NCI-H748 (cell line): ENCODE measurements at regions not wholly inside any gene's neighbourhood (a gene's known extent, or its start where the extent isn't known, plus 50 kb on each side); places are given as distances from the start of the nearest gene placed in this dataset.

Experiments
- DNase-seq: peaks from one replicate; lab custom pipeline; 2025; ENCODE audit not compliant: unreplicated experiment; lab: John Stamatoyannopoulos, UW

DNA sequence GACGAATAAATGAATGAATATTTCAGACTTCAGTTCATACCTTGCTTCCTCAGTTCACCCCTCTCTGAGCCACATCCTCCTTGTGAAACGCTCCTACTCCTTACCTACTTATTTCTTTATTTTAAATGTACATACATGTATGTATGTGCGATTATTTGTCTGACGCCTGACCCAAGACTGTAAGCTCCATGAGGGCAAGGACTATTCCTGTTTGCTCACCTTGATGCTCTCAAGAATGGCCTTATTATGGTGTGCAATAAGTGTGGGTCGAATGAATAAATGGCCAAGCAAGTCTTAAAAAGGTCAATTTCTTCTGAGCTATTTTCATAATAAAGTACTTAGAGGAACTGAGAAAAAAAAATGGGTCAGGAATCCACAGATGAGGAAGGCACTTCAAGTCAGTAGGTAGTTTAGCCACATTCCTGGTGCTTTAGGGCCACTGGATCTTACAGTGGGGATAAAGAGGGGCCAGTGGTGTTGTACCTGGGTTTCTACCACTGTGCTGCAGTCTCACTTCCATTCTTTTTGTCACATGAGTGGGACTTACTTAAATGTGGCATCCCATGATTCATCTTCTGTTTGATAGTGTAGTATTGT is 74.7 kb downstream of the SDC1 start:
- no peak for DNase-seq

DNA sequence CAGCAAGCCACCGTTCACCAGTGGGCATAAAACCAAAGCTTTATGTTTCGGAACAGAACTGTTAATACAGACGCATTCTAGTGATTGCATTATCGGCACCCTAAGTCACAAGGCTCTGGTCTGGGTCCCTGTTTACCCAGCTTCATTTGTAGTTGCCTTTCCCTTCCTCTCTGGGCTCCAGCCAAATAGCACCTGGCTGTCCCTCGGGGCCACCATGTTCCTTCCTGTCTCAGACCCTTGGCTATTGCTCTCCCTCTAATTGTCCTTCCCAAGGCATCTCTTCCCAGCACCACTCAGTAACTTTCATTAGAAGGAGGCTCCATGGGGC is 75.3 kb downstream of the SDC1 start:
- no peak for DNase-seq

DNA sequence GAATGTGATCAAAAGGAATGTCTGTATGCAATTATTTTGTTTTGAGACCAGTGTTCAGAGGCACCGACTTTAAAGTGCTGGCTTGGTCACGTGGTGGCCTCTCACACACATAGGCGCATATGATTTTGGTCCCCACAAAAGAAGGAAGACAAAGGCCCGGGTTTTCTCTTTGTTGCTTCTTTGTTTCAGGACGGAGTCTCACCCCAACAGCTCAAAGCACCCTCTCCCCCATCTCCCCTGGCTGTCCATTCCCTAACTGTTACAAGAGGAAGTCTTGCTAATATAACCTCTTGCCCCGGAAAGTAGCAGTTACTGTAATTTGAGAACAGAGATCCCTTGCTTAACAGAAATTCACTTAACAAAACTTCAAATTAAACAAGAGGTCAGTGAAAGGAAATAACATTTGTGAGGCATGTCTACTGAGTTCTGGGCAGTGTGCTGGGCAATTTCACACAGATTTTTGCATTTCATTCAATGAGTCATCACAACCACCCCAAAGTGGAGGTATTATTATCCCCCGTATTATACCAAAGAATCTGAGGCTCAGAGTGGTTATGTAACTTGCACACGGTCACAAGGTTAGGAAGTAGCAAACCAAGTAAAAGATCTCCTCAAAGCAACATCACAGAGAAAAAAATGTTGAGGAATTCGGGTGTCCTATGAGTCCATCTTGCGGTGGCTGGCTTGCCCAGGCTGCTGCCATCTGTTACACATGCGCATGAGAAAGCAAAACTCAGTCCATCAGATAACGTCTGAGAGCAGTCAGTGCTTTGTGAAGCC is 75.8 kb downstream of the SDC1 start:
- no peak for DNase-seq

DNA sequence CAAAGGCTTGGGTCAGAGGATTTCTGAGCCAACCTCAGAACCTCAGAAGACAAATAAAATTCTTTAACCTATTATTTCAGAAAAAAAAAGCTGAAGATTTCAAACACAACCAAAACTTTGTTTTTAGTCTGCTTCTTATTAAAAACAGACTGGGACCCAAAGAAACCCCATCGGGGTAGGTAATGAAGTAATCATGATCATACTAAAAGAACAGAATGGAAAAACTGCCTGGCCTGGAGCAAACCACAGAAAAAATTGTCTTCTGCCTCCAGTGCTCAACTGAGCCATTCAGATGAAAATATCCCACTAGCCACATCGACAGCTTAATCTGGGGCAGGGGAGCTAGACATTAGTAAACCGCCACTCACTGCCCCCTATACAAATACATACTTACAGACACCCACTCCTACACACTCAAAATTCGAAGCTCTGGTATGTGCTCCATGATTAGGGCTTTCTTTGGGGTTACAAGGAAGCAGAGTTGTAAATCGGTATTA is 76.5 kb downstream of the SDC1 start:
- no peak for DNase-seq

DNA sequence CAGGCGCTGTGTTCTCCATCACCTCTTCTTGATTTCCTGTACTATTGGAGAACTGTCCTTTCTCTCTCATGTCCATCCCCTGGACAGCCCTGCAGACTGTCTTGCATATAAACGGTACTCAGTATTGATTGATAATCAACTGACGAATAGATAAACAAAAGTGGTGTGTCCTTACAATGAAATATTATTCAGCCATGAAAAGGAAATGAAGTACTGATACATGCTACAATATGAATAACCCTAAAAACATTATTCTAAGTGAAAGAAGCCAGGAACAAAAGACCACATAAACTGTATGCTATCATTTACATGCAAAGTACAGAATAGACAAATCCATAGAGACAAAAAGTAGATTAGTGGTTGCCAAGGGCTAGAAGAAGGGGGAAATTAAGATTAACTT is 77.6 kb downstream of the SDC1 start:
- no peak for DNase-seq

DNA sequence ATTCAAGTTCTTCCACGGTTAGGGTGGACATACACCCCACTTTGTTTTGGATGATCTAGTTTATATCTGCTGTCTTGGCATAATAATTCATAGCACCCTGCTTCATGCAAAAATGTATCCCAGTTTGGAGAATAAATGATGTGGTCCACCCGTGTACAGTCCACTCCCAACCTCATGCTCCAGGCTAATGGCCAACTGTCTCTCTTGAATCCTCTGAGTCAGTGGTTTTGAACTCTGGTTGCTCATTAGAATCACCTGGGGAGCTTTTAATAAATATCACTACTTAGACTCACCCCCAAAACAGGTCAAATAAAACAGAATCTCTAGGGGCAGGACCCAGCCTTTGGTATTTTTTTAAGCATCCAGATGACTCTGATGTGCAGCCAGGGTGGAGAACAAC is 78.5 kb downstream of the SDC1 start:
- no peak for DNase-seq

DNA sequence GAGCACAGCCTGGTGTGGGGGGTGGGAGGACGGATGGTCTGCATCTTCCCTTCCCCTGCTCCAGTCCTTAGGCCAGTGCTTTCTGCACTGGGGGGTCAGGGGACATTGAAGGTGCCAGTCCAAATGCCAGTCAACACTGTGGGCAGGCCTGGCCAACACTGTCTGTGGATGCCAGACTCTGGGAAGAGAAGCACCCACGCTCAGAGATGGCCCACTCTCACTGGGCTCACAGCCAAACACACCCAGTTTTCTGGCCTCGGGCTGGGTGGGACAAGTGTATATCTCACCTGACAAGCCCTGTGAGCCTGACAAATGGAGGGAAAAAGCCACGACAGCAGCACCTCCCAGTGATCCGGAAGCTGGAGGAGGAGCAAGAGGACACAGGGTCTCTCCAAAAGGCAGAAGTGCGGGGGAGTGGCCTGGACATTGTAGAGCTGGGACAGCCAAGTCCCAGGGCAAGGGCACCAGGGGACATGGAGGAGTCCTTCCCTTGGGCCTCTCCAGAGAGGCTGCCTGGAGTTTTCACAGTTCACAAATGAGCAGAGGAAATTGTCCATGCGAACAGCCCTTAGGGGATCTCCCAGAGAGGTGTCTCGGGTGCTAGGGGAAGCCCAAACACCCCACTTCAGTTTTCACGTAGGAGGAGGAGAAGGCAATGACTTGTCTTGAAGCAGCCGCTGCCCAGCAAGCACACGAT is 79.3 kb downstream of the SDC1 start:
- DNase-seq = no peak

DNA sequence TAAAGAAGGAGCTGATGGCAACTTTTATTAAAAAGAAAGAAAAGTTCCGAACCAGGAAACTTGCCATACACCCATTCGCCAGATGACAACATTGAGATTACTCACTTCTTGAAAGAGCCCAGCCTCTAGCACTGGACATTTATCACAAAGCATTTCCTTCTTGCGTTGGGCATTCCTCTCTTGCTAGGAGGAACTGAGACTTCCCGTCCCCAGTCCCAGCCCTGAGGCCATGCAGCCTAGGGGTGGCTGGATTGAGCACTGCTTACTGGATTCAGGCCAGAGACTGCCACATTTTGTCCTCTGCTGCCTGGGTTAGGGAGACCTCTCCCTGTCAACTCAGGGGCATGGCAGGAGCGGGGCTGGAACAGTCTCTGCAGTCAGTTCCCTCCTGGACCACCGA is 80.1 kb downstream of the SDC1 start:
- DNase-seq = no peak

DNA sequence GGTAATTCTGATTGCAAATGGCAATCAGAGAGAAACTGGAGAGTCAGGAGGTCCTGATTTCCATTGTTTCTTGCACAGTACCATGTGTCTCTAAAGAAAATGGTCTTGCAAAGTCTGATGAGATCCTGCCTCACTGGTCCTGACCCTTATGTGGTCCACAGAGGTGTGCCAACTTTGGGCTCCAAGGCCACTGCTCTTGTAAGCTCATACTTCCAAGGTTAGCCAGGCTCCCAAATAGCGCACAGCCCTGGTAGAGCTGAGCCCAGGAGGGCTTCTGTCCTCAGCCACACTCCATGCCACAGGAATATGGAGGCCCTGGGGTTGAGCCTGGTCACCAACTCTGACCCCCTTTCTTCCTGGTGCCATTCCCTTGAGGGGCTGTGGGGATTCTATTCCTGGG is 80.7 kb downstream of the SDC1 start:
- no peak for DNase-seq

DNA sequence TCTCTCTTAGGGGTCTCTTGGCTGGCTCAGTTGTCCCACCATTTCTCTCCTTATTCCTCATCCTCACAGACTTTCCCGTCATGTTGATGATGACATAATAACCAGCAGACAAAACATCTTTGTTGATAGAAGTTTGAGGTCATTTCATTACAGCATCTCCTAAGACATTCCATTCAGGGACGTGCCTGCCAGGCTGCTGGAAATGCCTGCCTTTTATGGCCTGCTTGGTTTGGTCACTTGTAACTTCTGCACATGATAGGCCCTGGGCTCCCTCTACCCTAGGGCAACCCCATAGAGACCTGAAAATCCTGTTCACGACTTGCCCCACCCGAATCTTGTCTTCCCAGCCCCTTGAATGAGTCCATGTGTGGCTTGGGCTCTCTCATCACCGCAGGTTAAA is 81.7 kb downstream of the SDC1 start:
- DNase-seq = no peak

DNA sequence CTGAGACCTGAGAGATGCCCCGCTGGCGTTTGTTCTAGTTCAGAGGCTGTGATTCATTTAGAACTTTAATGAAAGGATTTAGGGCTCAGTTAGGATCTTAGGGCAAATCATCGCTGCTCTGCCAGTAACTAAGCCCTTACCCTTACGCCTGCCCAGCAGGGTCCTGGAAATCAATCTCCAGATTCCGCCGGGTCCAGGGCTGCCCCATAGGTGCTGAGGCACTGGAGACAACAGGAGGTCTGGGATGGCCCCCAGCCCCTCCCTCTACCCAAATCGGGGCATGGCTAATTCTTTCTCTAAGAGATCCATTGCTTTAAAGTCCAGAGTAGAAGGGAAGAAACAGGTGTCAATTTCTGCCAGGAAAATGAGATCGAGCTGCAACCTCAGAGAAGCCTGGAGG is 83.1 kb downstream of the SDC1 start:
- DNase-seq = no peak

DNA sequence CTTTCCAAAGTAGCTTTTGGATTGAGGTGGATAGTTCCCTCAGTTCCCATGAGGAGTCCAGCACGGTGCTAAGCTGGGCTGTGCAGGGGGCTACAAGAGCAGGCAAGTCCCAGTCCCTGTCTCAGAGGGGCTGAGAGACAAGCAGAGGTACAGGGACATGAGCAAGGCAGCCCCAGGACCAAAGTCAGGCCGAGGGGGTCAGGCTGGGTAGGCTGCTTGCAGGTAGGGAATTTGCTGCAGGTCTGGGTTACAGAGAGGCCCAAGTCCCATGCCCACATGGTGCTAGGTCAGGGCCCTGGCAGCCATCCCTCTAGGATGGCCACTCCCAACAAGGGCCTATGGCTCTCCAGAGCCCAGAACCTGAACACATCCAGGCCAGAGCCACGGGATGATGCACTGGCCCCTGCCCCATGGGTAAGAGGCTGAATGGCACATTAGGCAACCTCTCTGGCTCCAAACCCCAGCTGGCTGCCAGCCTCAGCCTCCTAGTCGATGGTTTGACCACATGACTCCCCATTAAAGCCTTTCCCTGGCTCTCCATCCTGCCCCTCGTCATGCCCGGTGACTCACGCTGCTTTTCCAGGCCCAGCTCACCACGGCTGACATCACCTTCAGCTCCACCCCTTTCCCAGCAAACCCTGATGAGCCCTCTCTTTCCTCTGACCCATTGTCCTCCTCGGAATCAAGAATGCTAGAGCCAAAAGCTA is 83.7 kb downstream of the SDC1 start:
- DNase-seq = no peak

DNA sequence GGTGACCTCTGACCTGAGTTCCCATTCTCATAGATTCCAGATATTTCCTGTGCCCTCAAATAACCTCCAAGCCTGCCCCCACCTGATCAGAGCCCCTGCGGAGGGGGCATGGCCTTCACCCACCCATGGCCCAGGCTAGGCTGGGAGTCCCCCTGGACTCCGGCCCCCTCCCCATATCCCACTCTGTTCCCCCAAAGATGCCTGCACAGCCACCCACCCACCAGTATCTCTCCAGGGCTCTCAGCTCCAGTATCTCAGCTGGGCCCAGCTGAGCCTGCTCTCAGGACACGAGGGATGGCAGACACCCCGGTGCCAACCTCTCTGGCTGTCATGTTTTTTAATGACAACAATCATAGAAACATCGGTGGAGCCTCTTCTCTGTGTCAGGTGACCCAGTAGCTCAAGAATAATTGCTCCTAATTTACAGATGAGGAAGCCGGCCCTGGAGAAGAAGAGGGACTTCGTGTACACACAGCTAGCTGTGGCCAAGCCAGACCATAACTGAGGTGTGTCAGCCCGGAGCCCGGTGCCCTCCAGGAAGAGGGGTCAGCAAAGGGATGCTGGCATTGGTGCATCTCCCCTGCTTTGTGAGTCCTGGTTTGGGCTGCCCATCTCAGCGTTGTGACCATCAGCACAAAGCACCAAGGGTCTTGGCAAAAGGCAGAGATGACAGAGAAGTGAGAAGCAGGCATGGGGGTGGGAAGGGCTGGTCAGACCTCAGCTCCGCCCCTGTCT is 84.4 kb downstream of the SDC1 start:
- DNase-seq = no peak

DNA sequence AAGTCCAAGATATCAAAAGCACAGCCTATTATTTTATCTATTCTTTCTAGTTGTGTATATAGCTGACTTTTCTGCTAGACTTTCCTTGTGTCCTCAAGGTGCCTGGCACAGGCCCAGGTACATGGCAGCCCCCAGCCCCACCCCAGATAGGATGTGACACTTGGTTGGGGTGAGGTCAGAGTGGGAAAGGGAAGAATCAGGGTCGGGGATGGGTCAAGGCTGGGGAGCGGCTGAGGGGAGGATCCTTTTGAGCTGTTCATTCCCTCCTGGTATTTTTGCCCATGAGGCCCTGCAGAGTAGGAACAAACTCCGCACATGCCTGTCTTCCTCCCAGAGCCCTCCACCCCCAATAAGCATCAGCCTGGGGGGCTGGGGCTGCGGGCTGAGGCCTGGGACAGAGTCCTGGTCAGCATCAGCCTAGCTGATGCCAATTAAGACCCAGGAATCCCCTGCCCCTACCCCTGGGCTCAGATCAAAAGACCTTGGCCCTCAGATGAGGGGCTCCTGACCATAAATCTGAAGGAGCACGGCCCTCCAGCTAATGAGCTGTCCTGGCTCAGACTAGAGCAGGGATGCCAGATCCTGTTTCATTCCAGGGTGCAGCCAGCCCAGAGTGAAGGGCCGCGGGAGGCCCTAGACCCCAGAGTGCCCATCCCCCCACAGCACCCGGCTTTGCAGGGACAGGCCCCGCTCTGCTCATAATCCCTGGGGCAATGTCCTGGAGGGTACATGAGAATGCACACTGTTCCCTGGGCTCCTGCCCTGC is 85.3 kb downstream of the SDC1 start:
- DNase-seq = no peak

DNA sequence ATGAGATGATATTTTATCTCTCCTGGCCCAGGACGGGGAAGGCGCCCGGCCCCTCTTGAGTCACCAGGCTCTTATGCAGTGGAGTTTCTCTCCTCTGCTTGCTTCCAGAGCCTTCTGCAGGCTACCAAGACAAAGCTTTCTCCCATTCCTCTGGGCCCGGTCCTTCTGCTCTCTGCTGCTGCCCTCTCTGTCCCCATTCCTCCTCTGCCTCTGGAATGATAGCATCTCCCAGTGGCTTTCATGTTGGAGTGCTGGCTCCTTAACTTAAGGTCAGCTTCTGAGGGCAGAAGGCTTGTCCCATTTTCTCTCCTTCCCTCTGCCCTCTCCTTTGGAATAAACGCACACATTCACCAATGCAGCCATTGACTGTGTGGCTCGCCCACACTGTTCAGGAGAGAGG is 86.2 kb downstream of the SDC1 start:
- no peak for DNase-seq

DNA sequence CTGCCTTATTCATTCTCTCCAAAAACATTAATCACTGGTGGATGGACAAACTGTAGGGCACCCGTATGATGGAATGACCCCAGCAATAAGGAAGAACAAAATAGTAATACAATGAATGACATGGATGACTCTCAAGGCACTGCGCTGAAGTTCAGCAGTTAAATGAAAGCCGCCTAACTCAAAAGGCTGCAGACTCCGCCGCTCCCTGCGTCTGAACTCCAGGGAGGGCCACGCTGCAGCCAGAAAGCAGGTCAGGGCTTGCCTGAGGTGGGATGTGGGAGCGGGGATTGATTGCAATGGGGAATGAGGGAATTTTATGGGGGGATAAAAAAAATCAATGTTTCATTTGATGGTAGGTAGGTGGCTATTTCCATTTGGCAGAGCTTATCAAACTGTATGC is 86.5 kb upstream of the LAPTM4A start:
- no peak for DNase-seq

DNA sequence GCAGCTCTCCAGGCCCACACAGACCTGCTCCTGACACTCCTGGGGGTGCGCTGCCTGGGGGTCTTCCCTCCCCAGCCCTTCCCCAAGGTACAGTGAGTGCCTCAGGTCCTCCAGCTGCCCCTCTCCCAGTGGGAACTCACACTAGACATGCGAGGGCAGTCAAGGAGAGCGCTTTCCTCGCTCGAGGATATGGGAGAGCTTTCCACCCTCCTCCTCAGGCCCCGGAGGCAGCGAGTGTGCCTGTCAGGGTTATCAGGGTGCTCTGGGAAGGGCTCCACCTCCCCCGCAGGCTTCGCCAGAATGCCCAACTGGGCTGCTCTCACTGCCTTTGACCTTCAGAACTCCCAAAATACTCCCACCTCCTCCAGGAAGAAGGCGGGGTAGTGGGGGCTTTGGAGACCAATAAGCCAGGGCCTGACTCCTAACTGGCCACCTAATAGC is 85.7 kb upstream of the LAPTM4A start:
- no peak for DNase-seq

DNA sequence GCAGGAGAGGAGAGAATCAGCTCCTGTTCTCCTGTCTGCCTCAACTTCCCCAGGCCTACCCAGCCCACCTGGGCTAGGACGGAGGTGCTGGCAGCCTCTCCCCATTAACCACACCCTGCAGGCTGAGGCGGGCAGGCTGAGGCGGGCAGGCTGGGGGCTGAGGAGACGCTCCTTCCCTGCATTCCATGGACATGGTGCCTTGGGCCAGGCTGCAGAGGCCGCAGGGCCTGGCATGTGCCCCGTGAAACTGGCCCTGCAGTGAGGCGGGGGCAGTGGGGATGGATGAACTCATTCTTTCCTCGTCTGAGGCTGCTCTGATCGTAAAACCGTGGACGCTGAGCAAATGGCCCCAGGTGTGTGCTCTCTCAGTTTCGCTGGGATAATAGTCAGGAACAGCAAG is 84.7 kb upstream of the LAPTM4A start:
- no peak for DNase-seq

DNA sequence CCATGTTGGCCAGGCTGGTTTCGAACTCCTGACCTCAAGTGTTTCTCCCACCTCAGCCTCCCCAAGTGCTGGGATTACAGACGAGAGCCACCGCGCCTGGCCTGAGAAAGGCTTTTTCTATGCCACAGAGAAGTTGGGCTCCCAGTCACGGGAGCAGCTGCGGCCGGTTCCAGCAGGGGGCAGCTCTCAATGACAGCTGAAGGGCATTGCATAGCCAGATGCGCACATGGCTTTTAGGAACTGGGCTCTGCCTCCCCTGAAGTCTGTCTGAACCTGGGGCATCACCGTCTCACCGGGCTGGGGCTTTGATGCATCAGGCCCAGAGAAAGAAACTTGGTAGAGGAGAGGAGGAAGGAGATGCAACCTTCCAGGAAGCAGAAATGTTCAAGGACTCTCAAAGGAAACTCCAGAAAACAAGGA is 84.2 kb upstream of the LAPTM4A start:
- peak; percentile 60 for DNase-seq

DNA sequence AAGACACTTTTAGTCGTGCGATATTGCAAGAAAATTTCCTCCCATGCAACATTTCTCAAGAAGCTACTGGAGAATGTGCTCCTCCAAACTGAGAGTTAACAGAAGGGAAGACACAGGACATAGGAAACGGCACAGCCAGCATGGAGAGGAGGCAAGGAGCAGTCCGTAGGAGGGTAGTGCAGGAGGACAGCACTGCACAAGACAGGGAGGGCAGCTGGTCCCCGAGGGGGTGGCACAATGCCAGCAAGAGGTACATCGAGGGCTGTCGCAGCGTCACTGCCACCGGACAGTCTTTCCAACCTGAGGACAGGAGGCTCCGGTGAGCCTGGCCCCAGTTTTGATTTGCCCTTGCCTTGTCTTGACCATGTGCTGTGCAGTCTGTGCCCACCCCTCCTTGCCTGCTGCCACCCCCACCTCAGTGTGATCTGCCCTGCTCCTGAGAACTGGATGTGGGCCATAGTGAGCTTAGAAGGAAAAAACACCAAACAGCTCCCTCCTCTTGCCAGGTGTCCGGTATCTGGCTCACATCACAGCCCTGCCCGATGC is 81.6 kb upstream of the LAPTM4A start:
- DNase-seq = no peak
